Activated effector memory CD4-positive, alpha-beta T cell treated with anti-CD3 and anti-CD28 coated beads, Interleukin-2, amount 50 U/mL, for 16 hours (primary cell): ENCODE measurements at regions not wholly inside any gene's neighbourhood (a gene's known extent, or its start where the extent isn't known, plus 50 kb on each side); places are given as distances from the start of the nearest gene placed in this dataset.
"Not testable (repeated sequence)": the region's sequence is repeated elsewhere in the genome, so short reads cannot be mapped to it uniquely, and the experiment has no call there.

Experiments used
- DNase-seq: peaks from one replicate; pipeline ENCODE4 v3.0.0-alpha.2; 2020

- DNase-seq: peak; percentile 5
Observed at GRCh38 chr16:29195116-29195872, 210.4 kb downstream of the LAT start.

DNA sequence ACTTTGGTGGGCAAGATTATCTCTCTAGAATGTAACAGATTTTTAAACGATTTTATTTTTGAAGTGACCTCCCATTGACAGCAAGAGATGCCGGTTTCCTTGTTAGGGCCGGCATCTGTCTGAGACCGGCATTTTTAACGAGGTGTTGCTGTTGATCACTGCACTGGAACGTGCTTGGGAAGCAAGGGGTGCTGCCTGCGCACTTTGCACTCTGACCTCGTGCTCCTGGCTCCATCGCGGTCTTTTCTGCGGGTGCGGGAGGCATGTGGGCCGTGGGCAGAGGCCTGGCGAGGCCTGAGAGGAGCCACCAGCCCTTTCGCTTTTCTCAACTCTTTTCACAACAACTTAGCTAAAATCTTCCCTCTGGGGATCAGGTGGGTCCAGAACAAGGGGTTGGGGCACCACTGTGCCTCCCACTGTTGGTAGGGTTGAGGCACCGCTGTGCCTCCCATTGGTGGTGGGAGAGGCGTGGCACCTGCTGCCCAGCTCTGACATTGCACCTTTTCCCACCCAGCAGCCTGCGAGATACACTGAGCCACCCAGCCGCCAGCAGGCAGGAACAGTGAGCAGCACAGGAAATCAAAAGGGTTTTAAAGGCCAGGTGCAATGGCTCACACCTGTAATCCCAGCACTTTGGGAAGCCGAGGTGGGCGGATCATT, 209.5 kb downstream of the LAT start:
- DNase-seq: peak; percentile 28

DNA sequence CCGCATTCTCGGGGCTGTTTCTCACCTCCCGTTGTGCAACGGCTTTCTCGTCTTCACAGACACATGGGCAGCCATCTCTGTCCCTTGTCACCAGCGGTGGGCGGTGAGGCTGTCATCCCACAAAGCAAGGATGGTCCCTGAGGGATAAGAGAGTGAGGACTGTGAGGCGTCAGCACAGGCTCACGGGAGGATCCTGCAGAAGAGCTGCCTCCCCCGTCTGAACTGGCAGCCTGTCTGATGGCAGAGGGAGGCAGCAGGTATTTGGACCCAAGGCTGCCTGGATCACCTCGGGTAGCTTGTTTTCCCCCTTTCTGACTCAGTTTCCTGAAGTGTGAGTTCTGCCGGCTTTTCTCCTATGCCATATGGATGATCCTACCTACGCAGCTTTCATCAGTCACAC, 208.8 kb downstream of the LAT start:
- DNase-seq: peak; percentile 28

- DNase-seq: peak; percentile 33
Observed at GRCh38 chr16:29193248-29193574, 208.4 kb downstream of the LAT start.

DNA sequence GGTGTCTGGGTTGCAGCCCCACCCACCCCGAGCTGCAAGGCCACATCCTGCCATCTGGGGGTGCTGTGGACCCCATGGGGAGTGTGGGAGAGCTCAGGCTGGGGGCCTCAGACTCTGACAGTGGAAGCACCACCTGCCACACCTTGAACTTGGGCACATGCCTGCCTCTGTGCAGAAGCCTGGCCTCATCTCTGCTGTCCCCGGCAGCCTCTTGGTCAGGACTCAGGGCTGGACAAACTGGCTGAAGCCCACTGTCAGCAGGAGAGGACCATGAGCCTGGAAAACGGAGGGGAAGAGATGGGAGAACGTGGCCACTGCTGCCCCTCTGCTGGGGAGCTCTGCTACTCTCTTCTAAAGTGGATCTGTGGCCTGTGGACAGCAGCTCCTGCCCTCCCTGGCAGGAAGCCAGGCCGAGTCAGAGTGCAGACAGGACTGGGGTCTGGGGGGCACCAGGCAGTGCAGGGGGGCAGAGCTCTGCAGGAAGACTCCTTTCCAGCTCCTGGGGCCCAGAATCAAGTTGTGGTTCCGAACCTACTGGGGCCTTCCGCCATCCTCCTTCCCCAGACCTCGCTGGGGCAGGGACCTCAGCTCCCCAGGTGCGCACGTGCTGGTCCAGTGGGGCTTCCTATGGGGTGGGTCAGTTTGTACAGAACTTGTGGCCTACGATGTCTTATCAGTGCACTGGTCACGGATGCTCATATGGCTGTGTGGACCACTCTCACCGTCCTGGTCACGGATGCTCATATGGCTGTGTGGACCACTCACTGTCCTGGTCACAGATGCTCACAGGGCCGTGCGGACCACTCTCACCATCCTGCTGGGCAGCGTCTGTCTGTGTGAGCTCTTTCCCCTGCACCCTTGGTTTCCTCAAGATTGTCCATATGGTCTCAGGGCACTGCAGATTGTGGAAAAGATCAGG, 207.7 kb downstream of the LAT start:
- DNase-seq: peak; percentile 52

GRCh38 chr16:29191636-29192180, 206.9 kb downstream of the LAT start:
- peak; percentile 34 for DNase-seq

GRCh38 chr16:29190553-29191431, 205.9 kb downstream of the LAT start:
- peak; percentile 57 for DNase-seq

DNA sequence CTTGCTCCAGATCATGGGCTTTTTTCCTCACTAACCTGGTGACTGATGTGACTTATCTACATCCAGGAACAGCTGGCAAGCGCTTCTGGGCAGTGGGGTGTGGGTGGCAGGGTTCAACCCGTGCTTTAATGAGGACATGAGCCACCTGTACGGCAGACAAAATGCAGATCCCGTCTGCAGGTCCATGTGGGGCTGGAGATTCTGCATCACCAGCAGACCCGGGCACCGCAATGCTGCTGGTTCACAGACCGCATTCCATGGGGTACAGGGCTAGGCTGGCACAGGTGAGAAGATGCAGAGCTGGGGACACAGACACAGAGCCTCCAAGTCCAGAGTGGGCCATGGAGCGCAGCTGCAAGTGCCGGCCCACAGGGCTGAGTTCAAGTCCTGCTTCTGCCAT, 204.0 kb downstream of the LAT start:
- DNase-seq: peak; percentile 49

DNA sequence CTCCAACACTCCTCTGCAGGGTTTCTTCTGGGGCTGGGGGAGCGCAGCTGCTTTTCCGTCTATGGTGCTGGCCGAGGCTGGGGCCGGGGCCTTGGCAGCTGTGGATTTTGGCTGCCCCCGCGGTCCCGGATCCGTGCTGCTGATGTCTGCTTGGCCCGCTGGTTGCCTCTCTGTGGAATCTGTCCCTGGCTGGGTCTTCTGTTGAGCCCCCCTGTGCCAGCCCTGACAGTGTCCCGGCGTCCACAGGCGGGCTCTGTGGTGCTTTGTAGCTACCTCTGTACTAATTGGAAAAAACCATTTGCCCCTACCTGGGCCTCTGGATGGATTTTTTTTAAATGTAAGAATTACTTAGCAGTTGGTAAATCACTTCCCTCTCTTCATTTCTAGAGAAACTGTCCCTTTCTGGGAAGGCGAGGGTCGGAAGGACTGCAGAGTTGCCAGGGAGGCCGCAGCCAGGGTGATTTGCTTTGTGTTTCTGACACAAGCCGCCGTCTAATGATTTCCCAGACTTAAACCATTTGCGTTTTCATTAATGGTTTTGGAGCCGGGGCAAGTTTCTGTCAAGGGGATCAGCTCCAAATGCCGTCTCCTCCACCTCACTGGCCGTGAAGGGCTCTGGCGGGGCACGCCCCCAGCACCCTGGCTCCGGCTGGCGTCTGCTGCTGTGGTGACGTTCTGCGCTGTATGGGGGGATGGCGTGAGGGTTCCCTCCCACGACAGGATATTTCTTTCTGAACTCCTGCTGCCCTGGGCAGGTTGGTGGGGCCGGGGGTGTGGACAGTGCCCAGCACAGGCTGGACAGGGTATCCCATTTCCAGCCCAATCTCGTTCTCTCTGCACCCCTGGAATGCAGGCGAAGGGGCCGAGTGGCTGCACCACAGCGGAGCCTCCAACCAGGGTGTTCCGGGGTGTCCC, 201.7 kb downstream of the LAT start:
- DNase-seq: peak; percentile 44

GRCh38 chr16:29185872-29186271, 201.0 kb downstream of the LAT start:
- peak; percentile 39 for DNase-seq

GRCh38 chr16:29184738-29185438, 200.0 kb downstream of the LAT start:
- peak; percentile 36 for DNase-seq

DNA sequence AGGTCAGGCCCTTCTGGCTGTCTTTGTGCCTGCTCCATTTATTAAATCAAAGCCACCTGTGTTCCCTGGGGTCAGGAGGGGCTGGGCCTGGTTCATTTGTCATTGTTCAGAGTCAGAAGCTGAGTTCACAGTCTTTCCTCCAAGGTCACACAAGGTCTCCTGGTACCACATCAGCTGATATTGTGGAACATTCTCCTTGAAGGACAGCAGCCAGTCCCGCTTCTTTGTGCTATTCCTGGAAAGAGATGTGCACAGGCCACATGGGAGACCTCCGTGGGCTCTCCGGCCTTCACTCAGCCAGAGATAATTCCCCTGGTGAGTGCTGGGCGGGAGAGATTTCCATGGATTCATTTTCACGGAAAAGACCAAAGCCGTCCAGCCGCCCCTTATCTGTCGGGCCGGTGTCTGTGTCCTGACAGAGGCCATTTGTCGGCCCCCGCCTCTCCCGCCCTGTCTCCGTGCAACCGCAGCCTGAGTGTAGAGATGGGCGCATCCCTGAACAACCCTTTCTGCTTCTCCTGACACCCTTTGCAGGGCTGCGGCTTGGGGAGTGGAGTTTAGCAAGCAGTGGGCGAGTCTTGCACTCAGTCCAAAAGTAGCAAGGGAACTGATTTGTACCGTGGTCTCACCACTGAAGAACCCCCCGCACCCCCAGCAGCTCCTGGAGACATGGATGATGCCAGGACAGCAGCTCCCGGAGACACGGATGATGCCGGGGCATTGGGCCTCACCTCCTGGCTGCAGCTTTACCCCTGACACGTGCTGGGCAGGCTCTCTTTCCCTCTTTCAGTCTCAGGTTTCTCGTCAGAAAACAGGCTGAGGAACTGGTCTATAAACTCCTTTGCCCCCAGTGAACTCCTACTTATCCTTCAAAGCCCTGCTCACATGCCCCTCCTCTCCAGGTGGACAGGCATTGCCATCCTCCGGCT, 198.4 kb downstream of the LAT start:
- DNase-seq: not testable (repeated sequence)

DNA sequence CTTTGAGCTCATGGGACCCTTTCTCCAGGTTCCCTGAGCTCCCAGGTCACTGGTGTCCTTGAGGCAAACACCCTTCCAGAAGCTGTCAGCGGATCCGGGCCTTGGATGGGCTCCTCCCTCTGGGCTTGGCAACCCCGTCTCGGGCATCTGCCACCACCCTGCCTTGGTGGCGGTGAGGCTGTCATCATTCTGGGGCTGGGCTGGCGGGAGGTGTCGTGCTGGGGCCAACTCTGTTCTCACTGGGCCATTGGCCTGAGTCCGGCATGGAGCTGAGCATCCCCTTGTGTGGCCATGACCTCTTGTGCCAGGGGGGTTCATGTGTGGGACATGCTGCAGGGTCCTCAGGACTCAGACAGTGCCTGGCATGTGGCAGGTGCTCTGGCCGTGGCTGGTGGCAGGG, 197.6 kb downstream of the LAT start:
- no peak for DNase-seq

- DNase-seq: not testable (repeated sequence)
Observed at GRCh38 chr16:29181921-29182411, 197.1 kb downstream of the LAT start.

DNA sequence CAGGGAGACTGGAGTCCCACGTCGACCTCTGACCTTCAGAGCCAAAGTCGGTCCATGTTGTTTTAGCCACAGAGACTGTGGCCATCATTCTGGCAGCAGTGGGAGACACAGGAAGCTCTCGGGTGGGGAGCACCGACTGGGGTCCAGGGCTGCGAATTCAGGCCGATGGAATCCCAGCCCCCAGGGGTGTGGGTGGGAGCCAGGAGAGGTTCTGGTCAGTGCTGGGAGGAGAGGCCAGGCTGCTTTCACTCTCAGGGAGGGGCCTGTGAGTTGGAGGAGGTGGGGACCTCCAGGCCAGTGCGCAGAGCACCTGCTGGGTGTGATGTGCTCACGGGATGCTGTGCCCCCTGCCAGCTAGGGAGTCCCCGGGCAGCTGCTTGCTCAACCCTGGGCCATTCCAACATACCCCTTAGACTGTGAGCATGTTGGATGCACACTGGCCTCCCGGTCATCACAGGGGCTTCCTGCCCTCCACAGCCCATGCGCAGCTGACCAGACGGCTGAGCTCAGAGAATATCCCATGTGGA, 196.5 kb downstream of the LAT start:
- DNase-seq: not testable (repeated sequence)

GRCh38 chr16:29180206-29180600, 195.4 kb downstream of the LAT start:
- DNase-seq: not testable (repeated sequence)

GRCh38 chr16:29179401-29180205, 194.8 kb downstream of the LAT start:
- not testable (repeated sequence) for DNase-seq
